ENCODE measurements at regions not wholly inside any gene's neighbourhood (a gene's known extent, or its start where the extent isn't known, plus 50 kb on each side); places are given as distances from the start of the nearest gene placed in this dataset.

DNA sequence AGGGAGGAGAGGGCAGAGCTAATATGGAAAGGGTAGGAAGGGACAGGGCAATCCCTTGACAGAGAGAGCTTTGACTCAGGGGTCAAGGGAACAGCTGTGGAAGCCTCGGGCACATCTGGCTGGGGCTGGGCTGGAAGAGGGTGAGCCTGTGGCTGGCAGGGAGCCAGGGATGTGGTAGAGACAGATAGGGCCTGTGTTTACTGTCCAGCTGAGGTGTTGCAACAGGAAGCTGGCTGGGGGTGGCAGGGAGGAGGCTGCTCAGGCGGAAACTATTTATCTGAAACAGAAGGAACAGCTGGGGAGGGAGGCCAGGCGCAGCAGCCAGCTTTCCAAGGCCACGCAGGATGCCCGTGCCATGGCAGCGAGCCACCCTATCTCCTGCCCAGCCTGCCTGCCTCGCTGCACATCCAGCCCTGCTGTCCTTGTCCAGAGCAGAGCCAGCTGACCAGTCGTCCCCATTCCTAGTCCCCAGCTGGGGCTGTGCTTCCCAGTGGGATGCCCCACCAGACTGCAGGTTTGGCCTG lies 264.7 kb downstream of the CYP26B1 start (continued):
- TF ChIP-seq, protein P1, sequence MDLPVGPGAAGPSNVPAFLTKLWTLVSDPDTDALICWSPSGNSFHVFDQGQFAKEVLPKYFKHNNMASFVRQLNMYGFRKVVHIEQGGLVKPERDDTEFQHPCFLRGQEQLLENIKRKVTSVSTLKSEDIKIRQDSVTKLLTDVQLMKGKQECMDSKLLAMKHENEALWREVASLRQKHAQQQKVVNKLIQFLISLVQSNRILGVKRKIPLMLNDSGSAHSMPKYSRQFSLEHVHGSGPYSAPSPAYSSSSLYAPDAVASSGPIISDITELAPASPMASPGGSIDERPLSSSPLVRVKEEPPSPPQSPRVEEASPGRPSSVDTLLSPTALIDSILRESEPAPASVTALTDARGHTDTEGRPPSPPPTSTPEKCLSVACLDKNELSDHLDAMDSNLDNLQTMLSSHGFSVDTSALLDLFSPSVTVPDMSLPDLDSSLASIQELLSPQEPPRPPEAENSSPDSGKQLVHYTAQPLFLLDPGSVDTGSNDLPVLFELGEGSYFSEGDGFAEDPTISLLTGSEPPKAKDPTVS (IDR thresholded peaks at IDR 0.05; ENCODE audit: low read depth, low read length): no peak
- TF ChIP-seq KDM1A (IDR thresholded peaks at IDR 0.05; ENCODE audit: borderline replicate concordance): no peak

DNA sequence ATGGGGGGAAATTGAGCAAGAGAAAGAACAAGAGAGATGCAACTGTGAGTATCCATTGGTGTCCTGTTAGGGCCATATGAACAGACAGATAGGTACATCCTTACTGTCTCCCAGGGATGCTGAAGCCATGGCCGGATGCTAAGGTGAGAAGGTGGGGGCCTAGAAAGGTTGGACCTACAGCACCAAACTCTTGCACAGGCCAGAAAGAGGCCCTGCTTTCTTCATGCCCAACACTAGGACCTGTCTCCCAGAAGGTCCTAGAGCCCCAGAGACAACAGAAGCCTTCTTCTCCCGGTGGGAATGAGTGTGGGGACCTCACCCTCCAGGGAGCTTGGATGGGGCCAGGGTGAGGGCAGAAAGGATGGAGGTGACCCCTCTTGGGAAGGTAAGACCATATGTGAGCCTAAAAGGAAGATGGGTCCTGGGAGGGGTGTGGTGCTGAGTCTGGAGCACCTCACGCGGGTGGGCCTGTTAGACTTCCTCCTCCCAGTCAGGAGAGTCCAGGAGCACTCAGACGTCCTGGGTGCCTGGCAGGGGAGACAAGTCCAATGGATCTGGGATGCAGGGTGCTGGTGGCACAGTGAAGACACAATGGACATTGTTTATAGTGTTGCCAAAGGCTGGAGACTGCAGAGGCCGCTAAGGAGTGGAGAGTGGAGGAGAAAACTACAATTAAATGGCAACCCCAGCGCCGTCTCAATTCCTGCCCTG lies 265.3 kb downstream of the CYP26B1 start:
- ATAC-seq (no peak), DNase-seq (ENCODE audit: low read depth, low spot score) (no peak), FAIRE-seq (no peak)
- H3K9ac ChIP-seq (ENCODE audit: control insufficient read depth, insufficient read depth, low read length): no peak overlapping the region
- POLR2A ChIA-PET: no interaction called here
- H3K27me3 ChIP-seq (replicated peaks in 1 of 2; ENCODE audit: control insufficient read depth in 2 of 2, insufficient read depth in 2 of 2, low read length in 1 of 2): no peaks in the 10 kb centered on the region
- no peak overlapping the region for H2AFZ ChIP-seq (ENCODE audit: control insufficient read depth, low read depth, low read length)
- CTCF ChIA-PET: no interaction called here
- H3K27ac ChIP-seq (ENCODE audit: control insufficient read depth, insufficient read depth): no peak overlapping the region
- in situ Hi-C loops (cut with MboI): no loop called here
- SMC1A ChIA-PET (ENCODE audit: uncharacterized antibody, unreplicated experiment): no interaction called here
- H3K4me1 ChIP-seq (ENCODE audit: control insufficient read depth, insufficient read depth, low read length): no peaks in the 10 kb centered on the region
- intact Hi-C loops (cut with micrococcal nuclease; ENCODE audit: unreplicated experiment): no loop called here
- no peaks in the 10 kb centered on the region for H3K79me2 ChIP-seq (ENCODE audit: control insufficient read depth, insufficient read depth, low read length)
- TF ChIP-seq, protein P2, sequence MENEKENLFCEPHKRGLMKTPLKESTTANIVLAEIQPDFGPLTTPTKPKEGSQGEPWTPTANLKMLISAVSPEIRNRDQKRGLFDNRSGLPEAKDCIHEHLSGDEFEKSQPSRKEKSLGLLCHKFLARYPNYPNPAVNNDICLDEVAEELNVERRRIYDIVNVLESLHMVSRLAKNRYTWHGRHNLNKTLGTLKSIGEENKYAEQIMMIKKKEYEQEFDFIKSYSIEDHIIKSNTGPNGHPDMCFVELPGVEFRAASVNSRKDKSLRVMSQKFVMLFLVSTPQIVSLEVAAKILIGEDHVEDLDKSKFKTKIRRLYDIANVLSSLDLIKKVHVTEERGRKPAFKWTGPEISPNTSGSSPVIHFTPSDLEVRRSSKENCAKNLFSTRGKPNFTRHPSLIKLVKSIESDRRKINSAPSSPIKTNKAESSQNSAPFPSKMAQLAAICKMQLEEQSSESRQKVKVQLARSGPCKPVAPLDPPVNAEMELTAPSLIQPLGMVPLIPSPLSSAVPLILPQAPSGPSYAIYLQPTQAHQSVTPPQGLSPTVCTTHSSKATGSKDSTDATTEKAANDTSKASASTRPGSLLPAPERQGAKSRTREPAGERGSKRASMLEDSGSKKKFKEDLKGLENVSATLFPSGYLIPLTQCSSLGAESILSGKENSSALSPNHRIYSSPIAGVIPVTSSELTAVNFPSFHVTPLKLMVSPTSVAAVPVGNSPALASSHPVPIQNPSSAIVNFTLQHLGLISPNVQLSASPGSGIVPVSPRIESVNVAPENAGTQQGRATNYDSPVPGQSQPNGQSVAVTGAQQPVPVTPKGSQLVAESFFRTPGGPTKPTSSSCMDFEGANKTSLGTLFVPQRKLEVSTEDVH (IDR thresholded peaks at IDR 0.05; ENCODE audit: low read depth, partially characterized antibody): no peak
- TF ChIP-seq HDGF (IDR thresholded peaks at IDR 0.05): no peak
- TF ChIP-seq, protein P3, sequence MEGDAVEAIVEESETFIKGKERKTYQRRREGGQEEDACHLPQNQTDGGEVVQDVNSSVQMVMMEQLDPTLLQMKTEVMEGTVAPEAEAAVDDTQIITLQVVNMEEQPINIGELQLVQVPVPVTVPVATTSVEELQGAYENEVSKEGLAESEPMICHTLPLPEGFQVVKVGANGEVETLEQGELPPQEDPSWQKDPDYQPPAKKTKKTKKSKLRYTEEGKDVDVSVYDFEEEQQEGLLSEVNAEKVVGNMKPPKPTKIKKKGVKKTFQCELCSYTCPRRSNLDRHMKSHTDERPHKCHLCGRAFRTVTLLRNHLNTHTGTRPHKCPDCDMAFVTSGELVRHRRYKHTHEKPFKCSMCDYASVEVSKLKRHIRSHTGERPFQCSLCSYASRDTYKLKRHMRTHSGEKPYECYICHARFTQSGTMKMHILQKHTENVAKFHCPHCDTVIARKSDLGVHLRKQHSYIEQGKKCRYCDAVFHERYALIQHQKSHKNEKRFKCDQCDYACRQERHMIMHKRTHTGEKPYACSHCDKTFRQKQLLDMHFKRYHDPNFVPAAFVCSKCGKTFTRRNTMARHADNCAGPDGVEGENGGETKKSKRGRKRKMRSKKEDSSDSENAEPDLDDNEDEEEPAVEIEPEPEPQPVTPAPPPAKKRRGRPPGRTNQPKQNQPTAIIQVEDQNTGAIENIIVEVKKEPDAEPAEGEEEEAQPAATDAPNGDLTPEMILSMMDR (IDR thresholded peaks at IDR 0.05 in 2 of 3, conservative IDR thresholded peaks at IDR 0.05 in 1 of 3; ENCODE audit: control insufficient read depth in 2 of 3, extremely low read depth in 1 of 3, insufficient read depth in 1 of 3, low read depth in 3 of 3, low read length in 3 of 3): no peak
- TF ChIP-seq, protein P4, sequence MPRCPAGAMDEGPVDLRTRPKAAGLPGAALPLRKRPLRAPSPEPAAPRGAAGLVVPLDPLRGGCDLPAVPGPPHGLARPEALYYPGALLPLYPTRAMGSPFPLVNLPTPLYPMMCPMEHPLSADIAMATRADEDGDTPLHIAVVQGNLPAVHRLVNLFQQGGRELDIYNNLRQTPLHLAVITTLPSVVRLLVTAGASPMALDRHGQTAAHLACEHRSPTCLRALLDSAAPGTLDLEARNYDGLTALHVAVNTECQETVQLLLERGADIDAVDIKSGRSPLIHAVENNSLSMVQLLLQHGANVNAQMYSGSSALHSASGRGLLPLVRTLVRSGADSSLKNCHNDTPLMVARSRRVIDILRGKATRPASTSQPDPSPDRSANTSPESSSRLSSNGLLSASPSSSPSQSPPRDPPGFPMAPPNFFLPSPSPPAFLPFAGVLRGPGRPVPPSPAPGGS (IDR thresholded peaks at IDR 0.05; ENCODE audit: borderline replicate concordance, insufficient read depth, low read depth, low read length, poor library complexity, severe bottlenecking): no peak
- TF ChIP-seq, protein P5, sequence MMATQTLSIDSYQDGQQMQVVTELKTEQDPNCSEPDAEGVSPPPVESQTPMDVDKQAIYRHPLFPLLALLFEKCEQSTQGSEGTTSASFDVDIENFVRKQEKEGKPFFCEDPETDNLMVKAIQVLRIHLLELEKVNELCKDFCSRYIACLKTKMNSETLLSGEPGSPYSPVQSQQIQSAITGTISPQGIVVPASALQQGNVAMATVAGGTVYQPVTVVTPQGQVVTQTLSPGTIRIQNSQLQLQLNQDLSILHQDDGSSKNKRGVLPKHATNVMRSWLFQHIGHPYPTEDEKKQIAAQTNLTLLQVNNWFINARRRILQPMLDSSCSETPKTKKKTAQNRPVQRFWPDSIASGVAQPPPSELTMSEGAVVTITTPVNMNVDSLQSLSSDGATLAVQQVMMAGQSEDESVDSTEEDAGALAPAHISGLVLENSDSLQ (IDR thresholded peaks at IDR 0.05): no peak
- no peaks in the 10 kb centered on the region for H3K9me3 ChIP-seq (replicated peaks; ENCODE audit: control insufficient read depth, insufficient read depth, low read length)
- no peaks in the 10 kb centered on the region for H3K36me3 ChIP-seq (ENCODE audit: control insufficient read depth in 2 of 2, insufficient read depth in 2 of 2, low read length in 1 of 2)
- WGBS (ENCODE audit: insufficient coverage, insufficient replicate concordance, low lambda C conversion rate, missing lambda C conversion rate): 22% methylated on average over 8 of the region's 8 CpGs
- no peaks in the 10 kb centered on the region for H4K20me1 ChIP-seq (ENCODE audit: control insufficient read depth, insufficient read depth)
- no TSS peak for BruUV-seq (replicated peaks)
- RAD21 ChIA-PET (ENCODE audit: unreplicated experiment): no interaction called here
- no peak overlapping the region for H3K4me3 ChIP-seq
- no peak overlapping the region for H3K4me2 ChIP-seq (ENCODE audit: control insufficient read depth, insufficient read depth)

Data from GM12878 (cell line).